NCI-H226 (cell line): ENCODE measurements at regions not wholly inside any gene's neighbourhood (a gene's known extent, or its start where the extent isn't known, plus 50 kb on each side); places are given as distances from the start of the nearest gene placed in this dataset.
"Not testable (repeated sequence)": the region's sequence is repeated elsewhere in the genome, so short reads cannot be mapped to it uniquely, and the experiment has no call there.

ENCODE experiments used
- DNase-seq: peaks from one replicate; pipeline ENCODE4 v3.0.0-alpha.2; 2015

GRCh38 chr4:14396183-14396582 lies 606.1 kb upstream of the CPEB2 start:
- no peak for DNase-seq

DNA sequence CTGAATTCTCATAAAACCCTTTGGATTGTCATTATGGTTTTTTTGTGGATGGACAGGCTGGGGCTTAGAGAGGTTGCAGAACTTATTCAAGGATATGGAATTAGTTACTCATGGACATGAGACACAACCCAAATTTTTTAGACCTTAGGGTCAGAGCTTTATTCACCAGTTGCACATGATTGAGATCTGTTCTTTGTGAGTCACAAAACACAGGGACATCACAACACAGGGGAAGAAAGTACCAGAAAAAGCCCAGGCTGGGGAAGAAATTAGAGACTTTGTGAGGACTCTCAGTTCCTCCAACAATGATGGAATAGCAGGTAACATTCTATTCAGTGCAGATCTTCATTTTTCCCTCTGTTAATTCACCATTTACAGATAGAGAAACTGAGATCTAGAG lies 602.4 kb upstream of the CPEB2 start:
- no peak for DNase-seq

DNA sequence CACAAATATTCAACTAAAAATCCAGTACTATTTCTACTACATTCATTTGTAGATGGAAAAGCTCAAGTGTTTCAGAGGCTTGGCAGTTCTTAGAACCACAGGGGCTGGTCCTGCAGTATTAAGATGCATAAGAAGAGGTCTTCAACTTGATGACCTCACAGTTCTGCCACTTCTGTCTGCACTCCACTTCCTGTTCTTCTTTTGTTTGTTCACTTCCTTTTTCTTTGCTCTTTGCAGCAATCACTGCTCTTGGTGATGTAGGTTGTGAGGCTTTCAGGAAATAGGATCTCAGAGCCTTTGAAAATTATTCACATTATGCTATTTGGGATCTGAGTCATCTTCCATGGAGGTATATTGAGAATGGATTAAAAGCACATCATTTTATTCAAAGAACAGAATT lies 602.0 kb upstream of the CPEB2 start:
- DNase-seq, result no peak

DNA sequence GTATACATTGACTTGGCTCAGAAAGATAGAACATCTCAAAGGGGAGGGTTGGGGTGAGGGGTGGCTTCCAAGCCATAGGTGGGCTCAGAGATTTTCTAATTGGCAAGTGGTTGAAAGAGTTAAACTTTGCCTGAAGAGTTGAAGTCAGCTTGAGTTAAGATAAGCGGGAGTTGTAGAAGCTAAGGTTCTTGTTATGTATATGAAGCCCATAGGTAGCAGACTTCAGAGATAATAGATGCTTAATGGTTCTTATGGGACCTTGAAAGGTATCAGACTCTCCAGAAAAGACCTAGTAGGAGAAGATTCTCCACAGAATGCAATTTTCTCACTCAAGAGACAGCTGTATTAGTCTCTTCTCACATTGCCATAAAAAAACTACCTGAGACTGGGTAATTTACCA lies 599.1 kb upstream of the CPEB2 start:
- no peak for DNase-seq

- DNase-seq, result no peak
Measured at GRCh38 chr4:14404730-14405129, 597.6 kb upstream of the CPEB2 start.

DNA sequence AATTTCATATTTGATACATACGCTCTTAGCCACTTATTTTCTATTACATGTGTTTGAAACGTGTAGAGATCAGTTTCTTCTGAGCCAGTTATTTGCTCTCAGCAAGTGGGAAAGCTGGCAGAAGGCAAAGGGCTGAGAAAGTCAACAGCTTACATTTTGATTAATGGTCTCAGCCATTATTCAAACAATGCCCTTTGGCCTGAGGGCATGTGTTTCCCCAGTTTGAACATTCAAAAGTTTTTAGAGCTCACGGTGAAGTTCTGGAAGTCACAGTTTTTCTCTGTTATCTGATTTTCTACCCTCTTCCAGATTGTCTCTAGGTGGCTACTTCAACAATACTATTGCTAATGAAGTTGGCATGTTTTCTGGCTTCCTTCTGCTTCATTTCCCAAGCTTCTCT lies 591.8 kb upstream of the CPEB2 start:
- DNase-seq, result no peak

DNA sequence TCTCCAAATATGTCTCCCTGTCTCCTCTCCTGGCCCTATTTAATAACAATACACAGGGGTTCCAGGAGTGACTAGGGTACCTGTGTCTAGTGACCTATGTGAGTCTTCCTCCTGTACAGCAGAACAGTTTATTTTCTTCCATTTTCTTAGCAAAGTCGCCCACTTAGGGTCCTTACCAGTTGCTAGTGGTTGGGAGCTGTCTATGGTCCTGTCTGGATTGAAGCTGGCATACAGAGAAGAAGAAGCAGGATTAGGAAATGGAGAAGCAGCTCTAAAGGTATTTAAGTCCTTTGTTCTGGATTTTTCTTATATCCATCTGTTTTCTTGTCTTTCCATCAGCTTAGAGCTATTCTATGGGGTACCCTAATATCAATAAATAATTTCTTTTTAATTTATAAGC lies 587.1 kb upstream of the CPEB2 start:
- DNase-seq, result no peak

- no peak for DNase-seq
Measured at GRCh38 chr4:14419516-14419915, 582.8 kb upstream of the CPEB2 start.

DNA sequence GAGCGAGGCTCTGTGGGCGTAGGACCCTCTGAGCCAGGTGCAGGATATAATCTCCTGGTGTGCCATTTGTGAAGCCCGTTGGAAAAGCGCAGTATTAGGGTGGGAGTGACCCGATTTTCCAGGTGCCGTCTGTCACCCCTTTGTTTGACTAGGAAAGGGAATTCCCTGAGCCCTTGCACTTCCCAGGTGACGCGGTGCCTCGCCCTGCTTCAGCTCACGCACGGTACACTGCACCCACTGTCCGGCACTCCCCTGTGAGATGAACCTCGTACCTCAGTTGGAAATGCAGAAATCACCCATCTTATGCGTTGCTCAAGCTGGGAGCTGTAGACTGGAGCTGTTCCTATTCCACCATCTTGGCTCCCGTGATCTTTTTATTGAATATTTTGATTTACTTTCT lies 576.0 kb upstream of the CPEB2 start:
- not testable (repeated sequence) for DNase-seq

- DNase-seq, result no peak
Measured at GRCh38 chr4:14428125-14428524, 574.2 kb upstream of the CPEB2 start.

DNA sequence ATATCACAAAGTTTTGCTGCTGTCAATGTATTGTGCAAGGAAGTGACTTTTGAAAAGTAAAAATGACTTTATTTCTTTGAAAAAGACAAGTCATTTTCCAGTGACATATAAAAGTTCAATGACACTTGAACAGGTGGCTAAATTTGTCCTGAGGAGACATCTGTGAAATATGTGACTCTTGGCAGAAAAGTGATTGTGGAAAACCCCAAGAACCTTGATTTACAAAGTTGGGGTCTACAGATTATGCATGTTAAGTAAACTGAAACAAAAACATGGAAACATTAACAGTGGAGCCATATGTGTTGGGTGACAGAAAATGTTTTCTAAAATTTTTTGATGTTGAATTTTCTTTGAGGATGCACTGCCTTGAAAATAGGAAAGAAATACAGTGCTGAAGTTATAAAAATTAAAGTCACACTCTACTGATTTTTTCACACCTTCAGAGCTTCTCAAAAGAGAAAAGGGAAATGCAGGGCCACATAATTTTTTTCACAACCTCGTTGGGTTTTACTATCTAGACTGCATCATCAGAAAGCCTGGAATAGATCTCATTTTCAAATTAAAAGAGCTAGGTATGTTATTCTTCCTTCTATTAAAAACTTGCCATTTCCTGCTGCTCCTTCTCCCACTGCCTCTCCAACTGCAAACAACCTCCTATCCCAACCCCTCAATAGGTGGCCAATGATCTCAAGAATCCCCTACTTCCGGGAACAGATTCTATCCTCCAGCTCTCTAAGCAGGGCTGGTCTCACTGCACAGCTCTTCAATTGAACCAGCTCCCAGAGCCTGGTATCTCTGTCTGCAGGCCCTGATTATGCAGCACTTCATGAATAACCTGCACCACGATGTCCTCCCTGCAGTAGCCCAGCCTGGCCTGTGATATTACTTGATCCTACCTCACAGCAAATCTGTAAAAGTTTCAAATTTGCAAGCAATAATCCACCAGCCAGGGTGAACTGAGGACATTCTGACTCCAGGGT lies 570.8 kb upstream of the CPEB2 start:
- no peak for DNase-seq

GRCh38 chr4:14434483-14434882 lies 567.8 kb upstream of the CPEB2 start:
- no peak for DNase-seq

GRCh38 chr4:14434916-14435315 lies 567.4 kb upstream of the CPEB2 start:
- DNase-seq, result no peak

DNA sequence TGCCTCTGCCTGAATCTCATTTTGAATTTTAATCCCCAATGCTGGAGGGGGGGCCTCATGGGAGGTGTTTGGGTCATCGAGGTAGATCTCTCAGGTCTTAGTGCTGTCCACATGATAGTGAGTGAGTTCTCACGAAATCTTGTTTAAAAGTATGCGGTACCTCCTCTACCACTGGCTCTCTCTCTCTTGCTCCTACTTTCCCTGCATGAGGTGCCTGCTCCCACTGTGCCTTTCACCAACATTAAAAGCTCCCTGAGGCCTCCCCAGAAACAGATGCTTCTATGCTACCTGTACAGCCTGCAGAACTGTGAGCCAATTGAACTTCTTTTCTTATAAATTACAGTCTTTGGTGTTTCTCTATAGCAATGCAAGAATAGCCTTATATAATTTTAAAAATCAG lies 560.7 kb upstream of the CPEB2 start:
- DNase-seq, result no peak

DNA sequence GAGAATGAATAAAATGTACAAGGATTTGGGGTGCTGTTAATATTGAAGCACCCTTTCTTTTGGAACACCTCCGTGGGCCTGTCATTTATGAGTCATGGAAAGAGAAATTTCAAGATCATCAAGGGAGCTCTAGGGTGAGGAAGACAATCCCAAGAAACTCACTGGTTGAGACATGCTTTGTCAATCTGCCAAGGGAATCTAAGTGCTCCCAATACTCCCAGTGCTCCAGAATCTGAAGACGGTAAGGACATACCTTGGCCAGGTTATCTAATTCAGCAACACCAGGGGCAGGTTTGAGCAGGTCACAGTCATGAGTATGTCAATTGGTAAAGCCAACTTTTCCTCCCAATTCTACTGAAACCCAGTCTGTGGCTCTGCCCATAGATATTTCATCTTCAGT lies 556.4 kb upstream of the CPEB2 start:
- DNase-seq, result no peak

- DNase-seq, result no peak
Measured at GRCh38 chr4:14446311-14446710, 556.0 kb upstream of the CPEB2 start.

GRCh38 chr4:14446904-14447303 lies 555.4 kb upstream of the CPEB2 start:
- no peak for DNase-seq

- DNase-seq, result no peak
Measured at GRCh38 chr4:14449308-14449707, 553.0 kb upstream of the CPEB2 start.

GRCh38 chr4:14452001-14452400 lies 550.3 kb upstream of the CPEB2 start:
- DNase-seq, result no peak

DNA sequence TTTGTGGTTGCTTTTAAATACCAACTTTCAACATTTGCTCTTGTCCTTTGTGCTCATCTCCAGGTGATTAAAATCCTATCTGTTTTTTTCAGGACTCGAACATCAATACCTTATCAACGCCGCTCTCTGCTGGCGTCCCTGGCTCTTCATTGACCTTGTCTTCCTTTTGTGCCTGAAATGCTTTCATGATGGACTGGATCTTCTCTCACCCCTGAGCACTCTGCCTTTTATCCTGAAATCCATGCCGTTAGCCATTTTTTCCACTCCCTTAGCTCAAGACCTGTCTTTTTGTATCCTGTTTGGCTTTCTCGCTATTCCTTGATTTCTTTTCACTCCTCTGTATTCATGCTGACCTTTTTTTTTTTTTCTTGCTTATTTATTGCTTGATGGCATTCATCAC lies 549.5 kb upstream of the CPEB2 start:
- DNase-seq, result no peak

GRCh38 chr4:14458463-14458862 lies 543.8 kb upstream of the CPEB2 start:
- no peak for DNase-seq

- no peak for DNase-seq
Measured at GRCh38 chr4:14465057-14465456, 537.2 kb upstream of the CPEB2 start.

GRCh38 chr4:14465507-14465906 lies 536.8 kb upstream of the CPEB2 start:
- no peak for DNase-seq

DNA sequence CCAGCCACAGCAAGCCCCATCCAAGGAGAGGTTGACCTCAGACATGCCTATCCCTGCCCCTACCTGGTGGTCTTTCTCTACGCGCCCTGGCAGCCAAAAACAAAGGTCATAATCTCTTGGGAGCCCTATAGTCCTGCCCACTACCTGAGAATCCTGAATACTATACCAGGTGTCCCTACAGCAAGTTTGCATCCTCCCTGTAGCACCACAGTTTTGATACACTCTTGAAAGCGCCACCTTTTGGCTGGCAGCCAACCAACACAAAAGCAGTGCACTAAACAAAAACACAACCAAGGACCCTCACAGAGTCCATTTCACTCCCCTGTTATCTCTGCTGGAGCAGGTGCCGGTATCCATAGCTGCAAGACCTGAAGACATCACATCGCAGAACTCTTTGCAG lies 523.8 kb upstream of the CPEB2 start:
- no peak for DNase-seq

DNA sequence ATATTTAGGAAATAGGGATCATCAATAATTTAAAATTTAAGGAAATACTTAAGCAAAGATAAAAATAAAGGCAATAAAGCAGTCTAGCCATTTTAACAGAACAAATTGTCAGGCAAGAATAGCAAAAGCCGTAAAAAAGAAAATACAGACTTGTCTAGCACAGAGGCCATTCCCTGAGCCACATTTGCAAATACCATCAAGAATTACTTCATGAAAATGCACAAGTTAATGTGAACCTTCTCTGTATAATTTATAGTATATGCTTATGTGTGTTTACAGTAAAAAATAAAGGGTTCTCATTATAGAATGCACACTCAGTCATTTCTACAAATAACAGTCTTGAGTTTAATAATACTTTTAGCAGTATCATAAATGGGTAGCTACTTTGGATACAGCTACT lies 505.9 kb upstream of the CPEB2 start:
- DNase-seq, result no peak
